Caco-2 (cell line): ENCODE measurements at regions not wholly inside any gene's neighbourhood (a gene's known extent, or its start where the extent isn't known, plus 50 kb on each side); places are given as distances from the start of the nearest gene placed in this dataset.

ENCODE experiments used
- BruUV-seq: library from RNA; stranded (reverse); fragments of 400-500 nt; replicated peaks from 2 replicates; lab custom pipeline; 2021; lab: Mats Ljungman, UMichigan
- CTCF ChIA-PET: fragments of 300-600 bp; sonication (Branson Sonifier 250); formaldehyde crosslinking; loops from one replicate; lab custom pipeline; 2022; ENCODE audit warnings: antibody characterized with exemption; lab: Charles Lee
- POLR2A ChIA-PET: fragments of 300-600 bp; sonication (Branson Sonifier 250); formaldehyde crosslinking; loops from one replicate; lab custom pipeline; 2022; ENCODE audit warnings: antibody characterized with exemption; lab: Charles Lee
- DNase-seq, 2 experiments: peaks; one replicate each; pipeline versions ENCODE4 v3.0.0 to v3.0.0-alpha.2; 2020 to 2022
- H3K27me3 ChIP-seq: replicated peaks from 2 replicates; pipeline ENCODE4 v1.6.0; 2011; ENCODE audit warnings: low read length; ENCODE audit not compliant: control insufficient read depth, insufficient read depth
- H3K36me3 ChIP-seq: 2 replicates; pipeline ENCODE4 v1.5.1; 2011; ENCODE audit warnings: low read length; ENCODE audit not compliant: control insufficient read depth, insufficient read depth
- H3K4me1 ChIP-seq: fragments of 250-450 bp; sonication (Bioruptor Pico); 2 replicates; pipeline ENCODE4 v1.5.1; 2020; ENCODE audit warnings: mild to moderate bottlenecking
- H3K4me3 ChIP-seq: 2 replicates; pipeline ENCODE4 v1.5.1; 2011; ENCODE audit warnings: low read depth, mild to moderate bottlenecking, control low read depth, low read length
- H3K9me3 ChIP-seq: fragments of 250-450 bp; sonication (Bioruptor Pico); 2 replicates; pipeline ENCODE4 v1.5.1; 2020; ENCODE audit warnings: mild to moderate bottlenecking, moderate library complexity
- H3K27ac Mint-ChIP-seq: one replicate; pipeline ENCODE4 v1.8.0; 2022; ENCODE audit warnings: mixed read lengths; ENCODE audit not compliant: unreplicated experiment
- H3K27me3 Mint-ChIP-seq: one replicate; pipeline ENCODE4 v1.8.0; 2022; ENCODE audit warnings: mixed read lengths; ENCODE audit not compliant: insufficient read depth, unreplicated experiment
- H3K36me3 Mint-ChIP-seq: one replicate; pipeline ENCODE4 v1.8.0; 2022; ENCODE audit warnings: mild to moderate bottlenecking, mixed read lengths; ENCODE audit not compliant: insufficient read depth, unreplicated experiment
- H3K4me1 Mint-ChIP-seq: one replicate; pipeline ENCODE4 v1.8.0; 2022; ENCODE audit warnings: low read depth, mixed read lengths; ENCODE audit not compliant: unreplicated experiment
- H3K4me3 Mint-ChIP-seq: one replicate; pipeline ENCODE4 v1.8.0; 2022; ENCODE audit warnings: mild to moderate bottlenecking, moderate library complexity, mixed read lengths; ENCODE audit not compliant: unreplicated experiment
- H3K9me3 Mint-ChIP-seq: one replicate; pipeline ENCODE4 v1.8.0; 2022; ENCODE audit warnings: mixed read lengths; ENCODE audit not compliant: unreplicated experiment
- CTCF ChIP-seq, 2 experiments: fragments of 200-600 bp in 1 of 2; IDR thresholded peaks; 1 replicate in 1 of 2; 2 replicates in 1 of 2; pipeline versions ENCODE4 v1.5.1 to v1.8.0; 2011 to 2022; ENCODE audit warnings: antibody characterized with exemption in 1 of 2, control low read depth in 1 of 2, inconsistent platforms in 1 of 2, low read depth in 1 of 2, low read length in 1 of 2, mild to moderate bottlenecking in 1 of 2, moderate library complexity in 1 of 2; ENCODE audit not compliant: insufficient read depth in 1 of 2, severe bottlenecking in 1 of 2, unreplicated experiment in 1 of 2
- intact Hi-C: fragments of 100-400 bp; cut with micrococcal nuclease; formaldehyde crosslinking; loops from one replicate; pipeline ENCODE4 v1.10.0; 2022; ENCODE audit not compliant: unreplicated experiment

- Mint-ChIP-seq H3K4me1 (no peaks in the 10 kb centered on the region), H3K4me3 (no peak overlapping the region), H3K36me3 (no peaks in the 10 kb centered on the region), H3K27me3 (no peaks in the 10 kb centered on the region), H3K9me3 (no peaks in the 10 kb centered on the region), H3K27ac (no peak overlapping the region)
- intact Hi-C loops, result no loop called here
- Histone ChIP-seq H3K4me3 (no peak overlapping the region), H3K4me1 (no peaks in the 10 kb centered on the region), H3K36me3 (no peaks in the 10 kb centered on the region), H3K9me3 (no peaks in the 10 kb centered on the region), H3K27me3 (no peaks in the 10 kb centered on the region)
- ChIA-PET CTCF (no interaction called here), POLR2A (no interaction called here)
- no peak for DNase-seq
- TF ChIP-seq CTCF (IDR thresholded peaks at IDR 0.05; ENCODE audit: insufficient read depth in 1 of 2, low read depth in 1 of 2, low read length in 1 of 2, severe bottlenecking in 1 of 2, unreplicated experiment in 1 of 2), result no peak
- no TSS peak for BruUV-seq
Observed at GRCh38 chr3:81951636-81952035, 190.2 kb upstream of the GBE1 start.

- no peaks in the 10 kb centered on the region for H3K27me3 Mint-ChIP-seq
- BruUV-seq, result no TSS peak
- no peaks in the 10 kb centered on the region for H3K4me1 ChIP-seq
- no peaks in the 10 kb centered on the region for H3K9me3 Mint-ChIP-seq
- intact Hi-C loops, result no loop called here
- no peaks in the 10 kb centered on the region for H3K4me1 Mint-ChIP-seq
- H3K4me3 Mint-ChIP-seq, result no peak overlapping the region
- no peaks in the 10 kb centered on the region for H3K36me3 ChIP-seq
- no peaks in the 10 kb centered on the region for H3K36me3 Mint-ChIP-seq
- TF ChIP-seq CTCF (IDR thresholded peaks at IDR 0.05; ENCODE audit: insufficient read depth in 1 of 2, low read depth in 1 of 2, low read length in 1 of 2, severe bottlenecking in 1 of 2, unreplicated experiment in 1 of 2), result no peak
- ChIA-PET CTCF (no interaction called here), POLR2A (no interaction called here)
- no peak for DNase-seq
- H3K9me3 ChIP-seq, result no peaks in the 10 kb centered on the region
- no peak overlapping the region for H3K27ac Mint-ChIP-seq
- H3K4me3 ChIP-seq, result no peak overlapping the region
- no peaks in the 10 kb centered on the region for H3K27me3 ChIP-seq
Observed at GRCh38 chr3:81951106-81951505, 189.7 kb upstream of the GBE1 start.

- POLR2A ChIA-PET, result no interaction called here
- H3K36me3 ChIP-seq, result no peaks in the 10 kb centered on the region
- no peaks in the 10 kb centered on the region for H3K4me1 ChIP-seq
- no peak overlapping the region for H3K27ac Mint-ChIP-seq
- H3K4me3 ChIP-seq, result no peak overlapping the region
- intact Hi-C loops, result no loop called here
- H3K4me1 Mint-ChIP-seq, result no peaks in the 10 kb centered on the region
- TF ChIP-seq CTCF (IDR thresholded peaks at IDR 0.05; ENCODE audit: insufficient read depth in 1 of 2, low read depth in 1 of 2, low read length in 1 of 2, severe bottlenecking in 1 of 2, unreplicated experiment in 1 of 2), result no peak
- no peaks in the 10 kb centered on the region for H3K9me3 ChIP-seq
- no peaks in the 10 kb centered on the region for H3K27me3 Mint-ChIP-seq
- no peaks in the 10 kb centered on the region for H3K9me3 Mint-ChIP-seq
- BruUV-seq, result no TSS peak
- no peaks in the 10 kb centered on the region for H3K27me3 ChIP-seq
- no peak overlapping the region for H3K4me3 Mint-ChIP-seq
- no peaks in the 10 kb centered on the region for H3K36me3 Mint-ChIP-seq
- CTCF ChIA-PET, result no interaction called here
- DNase-seq, result no peak
Observed at GRCh38 chr3:81947359-81947758, 185.9 kb upstream of the GBE1 start.
